ENCODE measurements at regions not wholly inside any gene's neighbourhood (a gene's known extent, or its start where the extent isn't known, plus 50 kb on each side); places are given as distances from the start of the nearest gene placed in this dataset.

- TF ChIP-seq, protein P1, sequence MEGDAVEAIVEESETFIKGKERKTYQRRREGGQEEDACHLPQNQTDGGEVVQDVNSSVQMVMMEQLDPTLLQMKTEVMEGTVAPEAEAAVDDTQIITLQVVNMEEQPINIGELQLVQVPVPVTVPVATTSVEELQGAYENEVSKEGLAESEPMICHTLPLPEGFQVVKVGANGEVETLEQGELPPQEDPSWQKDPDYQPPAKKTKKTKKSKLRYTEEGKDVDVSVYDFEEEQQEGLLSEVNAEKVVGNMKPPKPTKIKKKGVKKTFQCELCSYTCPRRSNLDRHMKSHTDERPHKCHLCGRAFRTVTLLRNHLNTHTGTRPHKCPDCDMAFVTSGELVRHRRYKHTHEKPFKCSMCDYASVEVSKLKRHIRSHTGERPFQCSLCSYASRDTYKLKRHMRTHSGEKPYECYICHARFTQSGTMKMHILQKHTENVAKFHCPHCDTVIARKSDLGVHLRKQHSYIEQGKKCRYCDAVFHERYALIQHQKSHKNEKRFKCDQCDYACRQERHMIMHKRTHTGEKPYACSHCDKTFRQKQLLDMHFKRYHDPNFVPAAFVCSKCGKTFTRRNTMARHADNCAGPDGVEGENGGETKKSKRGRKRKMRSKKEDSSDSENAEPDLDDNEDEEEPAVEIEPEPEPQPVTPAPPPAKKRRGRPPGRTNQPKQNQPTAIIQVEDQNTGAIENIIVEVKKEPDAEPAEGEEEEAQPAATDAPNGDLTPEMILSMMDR (IDR thresholded peaks at IDR 0.05): no peak
- peak; percentile 6 for DNase-seq (ENCODE audit: extremely low spot score, unreplicated experiment)
- Mint-ChIP-seq H3K27ac (ENCODE audit: unreplicated experiment) (no peak overlapping the region), H3K27me3 (ENCODE audit: unreplicated experiment) (peaks cover 29% of the 10 kb centered on the region), H3K36me3 (ENCODE audit: unreplicated experiment) (no peaks in the 10 kb centered on the region), H3K4me1 (ENCODE audit: unreplicated experiment) (no peaks in the 10 kb centered on the region), H3K4me3 (ENCODE audit: unreplicated experiment) (no peak overlapping the region), H3K9me3 (ENCODE audit: unreplicated experiment) (no peaks in the 10 kb centered on the region)
Observed at GRCh38 chr7:54678763-54679489, 80.1 kb downstream of the SEC61G start.

- Mint-ChIP-seq H3K4me1 (ENCODE audit: unreplicated experiment) (no peaks in the 10 kb centered on the region), H3K9me3 (ENCODE audit: unreplicated experiment) (no peaks in the 10 kb centered on the region), H3K27ac (ENCODE audit: unreplicated experiment) (no peak overlapping the region), H3K4me3 (ENCODE audit: unreplicated experiment) (no peak overlapping the region), H3K36me3 (ENCODE audit: unreplicated experiment) (no peaks in the 10 kb centered on the region), H3K27me3 (ENCODE audit: unreplicated experiment) (peaks cover 16% of the 10 kb centered on the region)
- no peak for DNase-seq (ENCODE audit: extremely low spot score, unreplicated experiment)
- TF ChIP-seq, protein P1 (IDR thresholded peaks at IDR 0.05): no peak
Observed at GRCh38 chr7:54674891-54675290, 84.1 kb downstream of the SEC61G start.

- H3K36me3 Mint-ChIP-seq (ENCODE audit: unreplicated experiment): no peaks in the 10 kb centered on the region
- H3K9me3 Mint-ChIP-seq (ENCODE audit: unreplicated experiment): no peaks in the 10 kb centered on the region
- no peak overlapping the region for H3K27ac Mint-ChIP-seq (ENCODE audit: unreplicated experiment)
- no peak overlapping the region for H3K4me3 Mint-ChIP-seq (ENCODE audit: unreplicated experiment)
- no peak for DNase-seq (ENCODE audit: extremely low spot score, unreplicated experiment)
- TF ChIP-seq, protein P1 (IDR thresholded peaks at IDR 0.05): no peak
- peaks cover 16% of the 10 kb centered on the region for H3K27me3 Mint-ChIP-seq (ENCODE audit: unreplicated experiment)
- H3K4me1 Mint-ChIP-seq (ENCODE audit: unreplicated experiment): no peaks in the 10 kb centered on the region
Observed at GRCh38 chr7:54672519-54672918, 86.5 kb downstream of the SEC61G start.

- DNase-seq (ENCODE audit: extremely low spot score, unreplicated experiment): peak; percentile 85
- no peak overlapping the region for H3K27ac Mint-ChIP-seq (ENCODE audit: unreplicated experiment)
- peak overlapping the region; percentile 70 for H3K4me3 Mint-ChIP-seq (ENCODE audit: unreplicated experiment)
- H3K4me1 Mint-ChIP-seq (ENCODE audit: unreplicated experiment): peaks cover 16% of the 10 kb centered on the region
- TF ChIP-seq, protein P1 (IDR thresholded peaks at IDR 0.05): peak; percentile 51
- peaks cover 58% of the 10 kb centered on the region for H3K27me3 Mint-ChIP-seq (ENCODE audit: unreplicated experiment)
- no peaks in the 10 kb centered on the region for H3K9me3 Mint-ChIP-seq (ENCODE audit: unreplicated experiment)
- H3K36me3 Mint-ChIP-seq (ENCODE audit: unreplicated experiment): no peaks in the 10 kb centered on the region
Observed at GRCh38 chr7:54664235-54665228, 94.5 kb downstream of the SEC61G start.
